NCI-H748 treated with DMSO at 0.1 percent for 48 hours (cell line): ENCODE measurements at regions not wholly inside any gene's neighbourhood (a gene's known extent, or its start where the extent isn't known, plus 50 kb on each side); places are given as distances from the start of the nearest gene placed in this dataset.
"Not testable (repeated sequence)": the region's sequence is repeated elsewhere in the genome, so short reads cannot be mapped to it uniquely, and the experiment has no call there.

Experiments used
- DNase-seq: peaks from one replicate; lab custom pipeline; 2025; lab: John Stamatoyannopoulos, UW

- no peak for DNase-seq
Measured at GRCh38 chr2:107558295-107558694, 268.4 kb upstream of the RGPD4 start.

GRCh38 chr2:107569496-107569895 is 257.2 kb upstream of the RGPD4 start:
- no peak for DNase-seq

DNA sequence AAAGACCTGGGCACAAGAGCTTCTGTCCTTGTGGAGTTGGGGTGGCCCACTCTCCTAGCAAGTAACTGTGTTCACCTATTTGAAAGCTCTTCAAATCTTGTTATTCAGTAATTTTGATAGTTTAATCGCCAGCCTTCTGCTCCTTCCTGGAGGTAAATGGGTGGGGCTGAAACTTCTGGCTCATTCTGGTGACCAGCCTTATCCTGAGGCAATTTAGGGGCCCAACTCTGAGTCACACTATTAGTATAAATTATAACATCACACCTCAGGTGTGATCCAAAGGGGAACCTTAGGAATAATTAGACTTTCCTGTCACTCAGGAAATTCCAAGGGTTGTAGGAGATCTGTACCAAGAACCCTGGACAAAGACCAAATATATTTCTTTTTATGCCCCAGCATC is 255.8 kb upstream of the RGPD4 start:
- no peak for DNase-seq

DNA sequence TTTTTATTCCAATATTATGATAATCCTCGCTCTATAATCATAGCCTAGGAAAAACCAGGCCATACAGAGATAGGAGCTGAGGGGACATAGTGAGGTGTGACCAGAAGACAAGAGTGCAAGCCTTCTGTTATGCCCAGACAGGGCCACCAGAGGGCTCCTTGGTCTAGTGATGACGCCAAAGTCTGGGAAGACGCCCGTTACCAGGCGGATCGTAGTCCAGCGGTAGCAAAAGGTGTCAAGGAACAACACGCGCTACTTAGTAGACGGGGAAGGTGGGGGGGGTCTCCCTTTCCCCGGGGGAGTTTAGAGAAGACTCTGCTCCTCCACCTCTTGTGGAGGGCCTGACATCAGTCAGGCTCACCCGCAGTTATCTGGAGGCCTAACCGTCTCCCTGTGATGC is 253.8 kb upstream of the RGPD4 start:
- DNase-seq, result not testable (repeated sequence)

DNA sequence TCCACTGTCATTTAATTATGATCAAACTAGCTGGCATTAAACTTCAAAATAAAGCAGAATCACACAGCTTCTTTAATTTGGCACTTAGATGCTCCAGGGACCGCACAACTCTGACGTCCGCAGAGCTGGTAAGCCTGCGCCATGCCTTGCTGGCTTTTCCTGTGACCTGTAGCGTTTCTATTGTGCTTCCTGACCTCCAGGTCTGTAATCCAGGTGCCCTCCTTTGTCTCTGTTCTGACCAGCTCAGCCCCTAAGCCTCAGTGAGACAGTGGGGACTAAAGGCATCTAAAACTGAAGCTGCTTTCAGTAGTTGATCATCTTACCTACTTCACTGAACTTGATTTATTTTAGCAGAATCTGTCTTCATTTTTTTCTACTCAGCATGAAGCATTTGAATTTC is 249.7 kb upstream of the RGPD4 start:
- DNase-seq, result no peak

GRCh38 chr2:107582487-107582886 is 244.2 kb upstream of the RGPD4 start:
- DNase-seq, result no peak

- no peak for DNase-seq
Measured at GRCh38 chr2:107584577-107584976, 242.1 kb upstream of the RGPD4 start.

- DNase-seq, result no peak
Measured at GRCh38 chr2:107585851-107586250, 240.8 kb upstream of the RGPD4 start.

GRCh38 chr2:107588181-107588580 is 238.5 kb upstream of the RGPD4 start:
- no peak for DNase-seq

DNA sequence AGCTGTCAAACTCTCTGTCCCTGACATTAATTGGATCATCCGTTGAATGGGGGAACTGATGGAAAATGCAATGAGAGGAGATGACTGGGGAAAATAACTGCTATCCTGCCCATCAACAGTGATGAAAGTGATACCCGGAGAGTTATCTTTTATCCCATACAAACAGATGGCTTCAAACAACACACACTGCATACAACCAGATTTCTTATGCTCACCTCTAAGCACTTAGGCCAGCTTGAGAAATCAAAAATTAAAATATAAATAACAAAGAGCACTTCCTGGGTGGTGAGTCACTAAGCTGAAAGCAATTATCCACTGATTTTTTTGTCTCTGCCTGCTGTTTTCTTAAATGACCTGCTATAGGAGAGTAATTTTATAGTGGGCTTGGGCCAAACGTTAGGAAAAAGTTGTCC is 237.6 kb upstream of the RGPD4 start:
- DNase-seq, result peak; percentile 88

- no peak for DNase-seq
Measured at GRCh38 chr2:107591561-107592279, 235.0 kb upstream of the RGPD4 start.

- DNase-seq, result no peak
Measured at GRCh38 chr2:107592280-107592624, 234.4 kb upstream of the RGPD4 start.

GRCh38 chr2:107595285-107595684 is 231.4 kb upstream of the RGPD4 start:
- DNase-seq, result no peak

- DNase-seq, result no peak
Measured at GRCh38 chr2:107595749-107596148, 230.9 kb upstream of the RGPD4 start.

DNA sequence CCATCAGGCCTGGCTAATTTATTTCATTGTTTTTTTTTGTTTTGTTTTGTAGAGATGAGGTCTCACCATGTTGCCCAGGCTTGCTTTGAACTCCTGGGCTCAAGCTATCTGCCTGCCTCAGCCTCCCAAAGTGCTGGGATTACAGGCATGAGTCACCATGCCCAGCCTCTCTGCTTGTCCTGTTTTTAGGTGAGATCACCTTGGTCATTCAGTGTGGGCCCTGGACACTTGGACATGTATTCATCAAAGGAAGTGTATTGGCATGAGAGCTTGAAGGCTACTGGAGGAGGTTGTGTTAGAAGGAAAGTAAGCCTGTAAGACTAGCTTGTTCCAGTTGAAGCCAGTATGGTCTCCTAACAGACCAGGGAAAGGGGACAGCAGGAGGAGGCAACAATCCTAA is 229.2 kb upstream of the RGPD4 start:
- no peak for DNase-seq

GRCh38 chr2:107602801-107603200 is 223.9 kb upstream of the RGPD4 start:
- DNase-seq, result no peak

DNA sequence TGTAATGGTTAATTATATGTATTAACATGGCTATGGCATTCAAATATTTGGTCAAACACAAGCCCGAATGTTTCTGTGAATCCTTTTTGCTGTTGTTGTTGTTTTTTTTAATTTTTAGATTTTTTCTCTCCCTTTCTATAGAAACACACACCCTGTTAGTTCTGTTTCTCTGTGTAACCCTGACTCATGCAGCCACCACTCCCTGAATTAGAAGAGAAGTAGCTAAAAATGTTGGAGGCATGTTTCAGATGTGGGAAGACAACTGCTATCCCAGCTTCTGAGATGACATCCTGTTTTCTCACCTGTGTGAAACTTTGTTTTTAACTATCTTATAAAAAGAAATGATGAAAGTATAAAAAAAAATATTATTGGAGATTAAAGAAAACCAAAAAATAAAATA is 219.6 kb upstream of the RGPD4 start:
- DNase-seq, result no peak

- DNase-seq, result no peak
Measured at GRCh38 chr2:107607473-107607872, 219.2 kb upstream of the RGPD4 start.

DNA sequence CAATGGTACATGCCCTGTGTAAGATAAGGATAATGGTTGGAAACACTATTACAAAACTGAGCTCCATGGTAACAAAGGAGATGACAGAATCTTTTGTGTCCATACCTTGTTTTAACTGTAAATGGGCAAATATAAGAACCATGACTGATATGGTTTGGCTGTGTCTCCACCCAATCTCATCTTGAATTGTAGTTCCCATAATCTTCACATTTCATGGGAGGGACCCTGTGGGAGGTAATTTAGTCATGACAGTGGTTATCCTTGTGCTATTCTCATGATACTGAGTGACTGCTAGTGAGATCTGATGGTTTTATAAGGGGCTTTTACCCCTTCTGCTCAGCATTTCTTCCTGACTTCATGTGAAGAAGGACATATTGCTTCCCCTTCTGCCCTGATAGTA is 211.7 kb upstream of the RGPD4 start:
- DNase-seq, result no peak

GRCh38 chr2:107618769-107619168 is 207.9 kb upstream of the RGPD4 start:
- no peak for DNase-seq

GRCh38 chr2:107621186-107622165 is 205.2 kb upstream of the RGPD4 start:
- no peak for DNase-seq

GRCh38 chr2:107622741-107623310 is 203.9 kb upstream of the RGPD4 start:
- no peak for DNase-seq

DNA sequence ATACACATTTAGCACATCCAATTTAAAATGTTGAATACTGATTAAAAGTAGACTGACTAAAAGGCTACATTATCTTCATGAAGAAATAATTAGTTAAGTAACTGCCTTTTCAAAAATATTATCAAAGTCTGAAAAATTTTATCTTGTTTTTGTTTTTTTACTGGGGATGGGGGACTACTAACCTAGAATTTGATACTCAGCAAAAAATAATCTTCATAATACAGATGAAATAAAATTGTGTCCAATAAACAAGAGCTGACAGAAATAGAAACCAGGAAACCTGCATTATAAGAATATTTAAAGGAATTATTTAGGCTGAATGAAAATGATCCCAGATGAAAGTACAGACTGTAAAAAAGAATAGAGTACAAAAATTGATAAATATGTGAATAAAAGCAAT is 200.7 kb upstream of the RGPD4 start:
- DNase-seq, result no peak
